Loucy (cell line): ENCODE measurements at regions not wholly inside any gene's neighbourhood (a gene's known extent, or its start where the extent isn't known, plus 50 kb on each side); places are given as distances from the start of the nearest gene placed in this dataset.

ENCODE experiments used
- H2AFZ ChIP-seq: fragments of 200-600 bp; sonication (generic); 2 replicates; pipeline ENCODE4 v1.6.0; 2016; ENCODE audit warnings: antibody characterized with exemption, mild to moderate bottlenecking, low read length, moderate library complexity
- H3F3A ChIP-seq: fragments of 200-600 bp; 2 replicates; pipeline ENCODE4 v1.6.0; 2016; ENCODE audit warnings: antibody characterized with exemption, low read depth, mild to moderate bottlenecking
- H3K27me3 ChIP-seq: fragments of 200-600 bp; sonication (generic); 2 replicates; pipeline ENCODE4 v1.6.1; 2014; ENCODE audit warnings: low read length, mild to moderate bottlenecking; ENCODE audit not compliant: insufficient read depth, poor library complexity, severe bottlenecking
- H3K36me3 ChIP-seq: fragments of 200-600 bp; sonication (generic); 2 replicates; pipeline ENCODE4 v1.6.1; 2016; ENCODE audit warnings: low read length; ENCODE audit not compliant: insufficient read depth
- H3K4me1 ChIP-seq: fragments of 200-600 bp; sonication (generic); 2 replicates; pipeline ENCODE4 v1.5.1; 2014; ENCODE audit warnings: low read length, mild to moderate bottlenecking; ENCODE audit not compliant: insufficient read depth, poor library complexity, severe bottlenecking
- H3K4me2 ChIP-seq: fragments of 200-600 bp; sonication (generic); 2 replicates; pipeline ENCODE4 v1.6.0; 2014; ENCODE audit warnings: antibody characterized with exemption, low read length, low read depth, mild to moderate bottlenecking; ENCODE audit not compliant: poor library complexity, severe bottlenecking
- H3K4me3 ChIP-seq: fragments of 200-600 bp; sonication (generic); 2 replicates; pipeline ENCODE4 v1.5.1; 2014; ENCODE audit warnings: low read length, mild to moderate bottlenecking, mixed read lengths; ENCODE audit not compliant: poor library complexity, severe bottlenecking
- H3K79me2 ChIP-seq: fragments of 200-600 bp; sonication (generic); 2 replicates; pipeline ENCODE4 v1.6.1; 2014; ENCODE audit warnings: low read length; ENCODE audit not compliant: insufficient read depth
- H3K9ac ChIP-seq: fragments of 200-600 bp; sonication (generic); 2 replicates; pipeline ENCODE4 v1.6.0; 2014; ENCODE audit warnings: mild to moderate bottlenecking, low read depth, low read length, moderate library complexity; ENCODE audit not compliant: poor library complexity, severe bottlenecking
- H3K9me2 ChIP-seq: fragments of 200-600 bp; sonication (generic); replicated peaks from 2 replicates; pipeline ENCODE4 v1.6.1; 2016; ENCODE audit warnings: low read depth, low read length, mixed read lengths
- H3K9me3 ChIP-seq: fragments of 200-600 bp; sonication (generic); 2 replicates; pipeline ENCODE4 v1.6.1; 2014; ENCODE audit warnings: mild to moderate bottlenecking, antibody characterized with exemption, low read length, low read depth; ENCODE audit not compliant: insufficient read depth
- H4K20me1 ChIP-seq: fragments of 200-600 bp; sonication (generic); 2 replicates; pipeline ENCODE4 v1.6.0; 2014; ENCODE audit warnings: antibody characterized with exemption, low read length, mild to moderate bottlenecking; ENCODE audit not compliant: insufficient read depth, poor library complexity, severe bottlenecking
- CTCF ChIP-seq: fragments of 200-600 bp; sonication (generic); conservative IDR thresholded peaks from 2 replicates; pipeline ENCODE4 v1.5.1; 2014; ENCODE audit warnings: mild to moderate bottlenecking, antibody characterized with exemption, low read length
- EZH2phosphoT487 ChIP-seq: fragments of 200-600 bp; IDR thresholded peaks from 2 replicates; pipeline ENCODE4 v1.6.1; 2018; ENCODE audit warnings: antibody characterized with exemption, mild to moderate bottlenecking, moderate library complexity, borderline replicate concordance

GRCh38 chr4:179803857-179804256 is 2361.6 kb upstream of the AGA start:
- no peaks in the 10 kb centered on the region for H3K9me2 ChIP-seq
- no peaks in the 10 kb centered on the region for H3K36me3 ChIP-seq
- H3K4me3 ChIP-seq = no peak overlapping the region
- no peaks in the 10 kb centered on the region for H4K20me1 ChIP-seq
- H3F3A ChIP-seq = no peaks in the 10 kb centered on the region
- TF ChIP-seq CTCF = no peak
- TF ChIP-seq EZH2phosphoT487 = no peak
- H3K27me3 ChIP-seq = no peaks in the 10 kb centered on the region
- H3K9me3 ChIP-seq = no peaks in the 10 kb centered on the region
- no peak overlapping the region for H3K9ac ChIP-seq
- no peak overlapping the region for H3K4me2 ChIP-seq
- no peak overlapping the region for H2AFZ ChIP-seq
- H3K4me1 ChIP-seq = no peaks in the 10 kb centered on the region
- H3K79me2 ChIP-seq = no peaks in the 10 kb centered on the region

GRCh38 chr4:179804440-179804839 is 2362.2 kb upstream of the AGA start:
- TF ChIP-seq CTCF = no peak
- no peak for TF ChIP-seq EZH2phosphoT487
- Histone ChIP-seq H3K9ac (no peak overlapping the region), H3K4me3 (no peak overlapping the region), H3K4me2 (no peak overlapping the region), H3K36me3 (no peaks in the 10 kb centered on the region), H3K9me2 (no peaks in the 10 kb centered on the region), H3K4me1 (no peaks in the 10 kb centered on the region), H4K20me1 (no peaks in the 10 kb centered on the region), H3K27me3 (no peaks in the 10 kb centered on the region), H3K79me2 (no peaks in the 10 kb centered on the region), H3F3A (no peaks in the 10 kb centered on the region), H2AFZ (no peak overlapping the region), H3K9me3 (no peaks in the 10 kb centered on the region)

GRCh38 chr4:179817317-179817716 is 2375.1 kb upstream of the AGA start:
- Histone ChIP-seq H3K4me2 (no peak overlapping the region), H3K36me3 (no peaks in the 10 kb centered on the region), H3F3A (no peaks in the 10 kb centered on the region), H3K9me3 (no peaks in the 10 kb centered on the region), H3K27me3 (no peaks in the 10 kb centered on the region), H2AFZ (no peak overlapping the region), H3K9ac (no peak overlapping the region), H3K79me2 (no peaks in the 10 kb centered on the region), H3K4me3 (no peak overlapping the region), H3K4me1 (no peaks in the 10 kb centered on the region), H4K20me1 (no peaks in the 10 kb centered on the region), H3K9me2 (no peaks in the 10 kb centered on the region)
- TF ChIP-seq EZH2phosphoT487 = no peak

- H3K4me3 ChIP-seq = no peak overlapping the region
- H3F3A ChIP-seq = no peaks in the 10 kb centered on the region
Observed at GRCh38 chr4:179823342-179823741, 2381.1 kb upstream of the AGA start.

More at GRCh38 chr4:179823342-179823741, 2381.1 kb upstream of the AGA start:
- no peaks in the 10 kb centered on the region for H3K4me1 ChIP-seq
- no peaks in the 10 kb centered on the region for H3K36me3 ChIP-seq
- no peaks in the 10 kb centered on the region for H3K9me2 ChIP-seq
- H3K9me3 ChIP-seq = no peaks in the 10 kb centered on the region
- H4K20me1 ChIP-seq = no peaks in the 10 kb centered on the region
- H3K4me2 ChIP-seq = no peak overlapping the region
- no peaks in the 10 kb centered on the region for H3K27me3 ChIP-seq
- TF ChIP-seq CTCF = no peak
- no peak overlapping the region for H2AFZ ChIP-seq
- H3K9ac ChIP-seq = no peak overlapping the region
- H3K79me2 ChIP-seq = no peaks in the 10 kb centered on the region
